ENCODE measurements at regions not wholly inside any gene's neighbourhood (a gene's known extent, or its start where the extent isn't known, plus 50 kb on each side); places are given as distances from the start of the nearest gene placed in this dataset.

GRCh38 chr1:199135901-199136300 is 497.1 kb downstream of the PTPRC start:
- in situ Hi-C loops (cut with HindIII; ENCODE audit: low sequenced_read_pairs), result no loop called here
- DNase-seq (ENCODE audit: low read depth), result no peak
- H3K4me3 ChIP-seq (ENCODE audit: low read depth, low read length), result no peak overlapping the region
- no peak for TF ChIP-seq CTCF (IDR thresholded peaks at IDR 0.05; ENCODE audit: low read depth, low read length, missing control alignments)

DNA sequence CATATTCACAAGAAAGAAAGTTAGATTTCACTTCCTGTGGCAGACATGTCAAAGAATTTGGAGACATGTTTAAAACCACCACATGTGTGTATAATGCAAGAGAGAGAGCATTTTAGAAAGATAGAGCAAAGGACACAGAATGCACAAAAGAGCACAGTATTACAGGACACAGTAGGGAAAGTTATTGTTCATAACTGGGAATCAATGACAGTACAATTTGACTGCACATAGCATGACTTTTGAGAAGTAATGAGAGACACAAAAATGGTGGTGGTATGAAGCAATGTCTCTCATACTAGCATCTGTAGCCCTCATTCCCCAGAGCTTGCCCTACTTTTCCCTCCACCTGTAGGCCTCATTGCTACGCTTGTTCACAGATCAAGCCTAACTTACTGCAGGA is 499.2 kb downstream of the PTPRC start:
- in situ Hi-C loops (cut with HindIII; ENCODE audit: low sequenced_read_pairs), result no loop called here
- no peak overlapping the region for H3K4me3 ChIP-seq (ENCODE audit: low read depth, low read length)
- no peak for TF ChIP-seq CTCF (IDR thresholded peaks at IDR 0.05; ENCODE audit: low read depth, low read length, missing control alignments)
- no peak for DNase-seq (ENCODE audit: low read depth)

GRCh38 chr1:199149591-199149990 is 510.8 kb downstream of the PTPRC start:
- in situ Hi-C loops (cut with HindIII; ENCODE audit: low sequenced_read_pairs), result no loop called here
- no peak overlapping the region for H3K4me3 ChIP-seq (ENCODE audit: low read depth, low read length)
- no peak for DNase-seq (ENCODE audit: low read depth)
- no peak for TF ChIP-seq CTCF (IDR thresholded peaks at IDR 0.05; ENCODE audit: low read depth, low read length, missing control alignments)

DNA sequence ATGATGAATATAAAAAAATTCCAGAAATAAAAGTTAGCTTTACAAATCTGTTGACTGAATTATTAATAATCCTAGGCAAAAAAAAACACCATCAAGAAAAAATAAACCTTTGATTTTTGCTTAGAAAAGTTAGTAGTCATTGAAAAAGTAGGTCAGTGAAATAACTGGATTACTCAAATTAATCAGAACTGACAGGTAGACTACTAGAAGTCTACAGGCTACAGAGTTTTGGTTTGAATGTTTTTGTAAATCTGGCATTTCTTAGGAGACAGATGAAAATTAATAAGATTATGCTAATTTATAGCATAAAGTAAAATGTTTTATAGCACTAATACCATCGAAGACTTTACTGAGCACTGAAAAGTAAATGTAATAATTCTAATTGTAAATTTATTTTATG is 511.9 kb downstream of the PTPRC start:
- no peak for TF ChIP-seq CTCF (IDR thresholded peaks at IDR 0.05; ENCODE audit: low read depth, low read length, missing control alignments)
- DNase-seq (ENCODE audit: low read depth), result no peak
- in situ Hi-C loops (cut with HindIII; ENCODE audit: low sequenced_read_pairs), result no loop called here
- H3K4me3 ChIP-seq (ENCODE audit: low read depth, low read length), result no peak overlapping the region

DNA sequence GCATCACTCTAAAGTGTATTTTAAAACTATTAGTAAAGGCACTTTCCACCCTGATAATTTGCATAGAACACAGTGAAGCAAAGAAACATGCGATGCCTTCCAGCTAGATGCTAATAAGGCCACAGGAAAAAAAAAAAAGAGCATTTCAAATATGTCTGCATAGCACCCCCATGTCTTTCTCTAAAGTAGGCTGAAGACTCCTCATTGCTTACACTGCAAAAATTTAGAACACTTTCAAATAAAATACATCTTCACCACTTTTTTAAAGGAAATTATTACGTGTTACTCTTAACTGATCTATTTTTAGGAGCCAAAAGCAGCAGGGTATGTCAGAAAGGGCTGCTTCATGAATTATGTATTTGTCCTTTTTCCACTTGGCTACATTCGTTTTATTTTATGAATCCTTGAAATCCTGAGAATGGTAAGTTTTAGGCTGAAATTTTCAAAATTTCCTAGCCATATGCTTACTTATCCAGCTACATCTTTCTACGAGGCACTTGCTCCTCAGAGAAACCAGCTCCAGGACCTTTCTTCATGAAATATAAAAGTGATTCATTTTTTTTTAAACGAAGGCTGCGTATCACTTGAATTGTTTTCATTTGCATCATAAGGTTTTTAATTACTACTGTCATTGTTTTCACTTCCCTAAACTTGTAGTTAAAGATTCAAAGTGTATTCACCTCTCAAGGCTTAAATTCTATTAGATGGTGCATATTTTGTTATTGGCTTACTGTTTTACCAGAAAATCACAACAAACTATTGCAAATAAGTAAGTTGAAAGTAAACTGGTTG is 513.0 kb downstream of the PTPRC start:
- in situ Hi-C loops (cut with HindIII; ENCODE audit: low sequenced_read_pairs), result no loop called here
- no peak for TF ChIP-seq CTCF (IDR thresholded peaks at IDR 0.05; ENCODE audit: low read depth, low read length, missing control alignments)
- H3K4me3 ChIP-seq (ENCODE audit: low read depth, low read length), result no peak overlapping the region
- DNase-seq (ENCODE audit: low read depth), result no peak

DNA sequence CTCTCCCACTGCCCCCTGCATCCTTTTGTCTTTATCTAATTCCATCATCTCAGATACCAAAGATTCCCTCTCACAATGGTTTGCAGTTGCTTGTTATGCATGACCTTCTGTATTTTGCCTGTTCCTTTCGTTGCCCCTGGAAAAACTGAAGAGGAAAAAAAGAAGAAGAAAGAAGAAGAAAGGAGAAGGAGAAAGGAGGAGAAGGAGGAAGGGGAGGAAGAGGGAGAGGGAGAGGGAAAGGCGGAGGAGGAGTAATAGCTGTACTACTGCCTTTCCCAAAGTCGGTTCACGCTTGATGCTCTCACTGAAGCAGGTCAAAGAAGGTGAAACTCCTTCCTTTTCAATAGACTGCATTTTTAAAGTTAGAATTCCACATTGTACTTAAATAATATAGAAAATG is 513.8 kb downstream of the PTPRC start:
- no peak overlapping the region for H3K4me3 ChIP-seq (ENCODE audit: low read depth, low read length)
- in situ Hi-C loops (cut with HindIII; ENCODE audit: low sequenced_read_pairs), result no loop called here
- no peak for TF ChIP-seq CTCF (IDR thresholded peaks at IDR 0.05; ENCODE audit: low read depth, low read length, missing control alignments)
- DNase-seq (ENCODE audit: low read depth), result no peak
